ENCODE measurements at regions not wholly inside any gene's neighbourhood (a gene's known extent, or its start where the extent isn't known, plus 50 kb on each side); places are given as distances from the start of the nearest gene placed in this dataset.
"Not testable (repeated sequence)": the region's sequence is repeated elsewhere in the genome, so short reads cannot be mapped to it uniquely, and the experiment has no call there.

GRCh38 chr7:13009517-13009916 lies 322.1 kb downstream of the ARL4A start:
- DNase-seq, result no peak

- no peak for DNase-seq
These were observed 326.6 kb downstream of the ARL4A start for GRCh38 chr7:13014011-13014410.

GRCh38 chr7:13016036-13016581 lies 328.7 kb downstream of the ARL4A start:
- no peak for DNase-seq

- DNase-seq, result no peak
These were observed 329.3 kb downstream of the ARL4A start for GRCh38 chr7:13016592-13017332.

GRCh38 chr7:13017333-13017857 lies 330.0 kb downstream of the ARL4A start:
- no peak for DNase-seq

GRCh38 chr7:13017881-13018280 lies 330.4 kb downstream of the ARL4A start:
- no peak for DNase-seq

GRCh38 chr7:13021566-13022300 lies 334.3 kb downstream of the ARL4A start:
- DNase-seq, result no peak

- no peak for DNase-seq
These were observed 336.8 kb downstream of the ARL4A start for GRCh38 chr7:13024121-13024674.

GRCh38 chr7:13025043-13025442 lies 337.6 kb downstream of the ARL4A start:
- DNase-seq, result not testable (repeated sequence)

GRCh38 chr7:13027321-13027720 lies 339.9 kb downstream of the ARL4A start:
- DNase-seq, result no peak

GRCh38 chr7:13028036-13028824 lies 340.8 kb downstream of the ARL4A start:
- no peak for DNase-seq

- no peak for DNase-seq
These were observed 341.3 kb downstream of the ARL4A start for GRCh38 chr7:13028825-13029099.

- DNase-seq, result no peak
These were observed 344.0 kb downstream of the ARL4A start for GRCh38 chr7:13031468-13031867.

GRCh38 chr7:13032084-13032483 lies 344.7 kb downstream of the ARL4A start:
- no peak for DNase-seq

- no peak for DNase-seq
These were observed 345.1 kb downstream of the ARL4A start for GRCh38 chr7:13032576-13032975.

- no peak for DNase-seq
These were observed 347.3 kb downstream of the ARL4A start for GRCh38 chr7:13034693-13035092.

- no peak for DNase-seq
These were observed 347.8 kb downstream of the ARL4A start for GRCh38 chr7:13035233-13035632.

GRCh38 chr7:13036256-13036780 lies 348.9 kb downstream of the ARL4A start:
- no peak for DNase-seq

GRCh38 chr7:13037216-13037615 lies 349.8 kb downstream of the ARL4A start:
- no peak for DNase-seq

- DNase-seq, result no peak
These were observed 354.0 kb downstream of the ARL4A start for GRCh38 chr7:13041368-13041988.

GRCh38 chr7:13042605-13043236 lies 355.3 kb downstream of the ARL4A start:
- no peak for DNase-seq

GRCh38 chr7:13044309-13044708 lies 356.9 kb downstream of the ARL4A start:
- no peak for DNase-seq

All from activated CD4-positive, alpha-beta T cell treated with anti-CD3 and anti-CD28 coated beads, Interleukin-2, amount 50 U/mL, for 48 hours (primary cell).